GM12878 (cell line): ENCODE measurements at regions not wholly inside any gene's neighbourhood (a gene's known extent, or its start where the extent isn't known, plus 50 kb on each side); places are given as distances from the start of the nearest gene placed in this dataset.
A peak's percentile ranks its signal among the peaks of the same experiment; 100 is the strongest.

Experiments used
- BRCA1 ChIP-seq: IDR thresholded peaks from 2 replicates; pipeline ENCODE4 v1.6.1; 2011; ENCODE audit warnings: low read depth, low read length, improper control_type of control experiment
- CBX3 ChIP-seq: fragments of 200-600 bp; sonication (generic); IDR thresholded peaks from 2 replicates; pipeline ENCODE4 v1.6.1; 2016; ENCODE audit warnings: low read depth, borderline replicate concordance
- CHD2 ChIP-seq: IDR thresholded peaks from 2 replicates; pipeline ENCODE4 v1.6.1; 2011; ENCODE audit warnings: low read depth, low read length, improper control_type of control experiment, borderline replicate concordance
- CREM ChIP-seq: IDR thresholded peaks from 2 replicates; pipeline ENCODE4 v1.6.1; 2014; ENCODE audit warnings: antibody characterized with exemption, low read depth
- DPF2 ChIP-seq: fragments of 450-650 bp; IDR thresholded peaks from 2 replicates; pipeline ENCODE4 v1.6.1; 2017; ENCODE audit warnings: mild to moderate bottlenecking
- EED ChIP-seq: sonication (generic); IDR thresholded peaks from 2 replicates; pipeline ENCODE4 v1.6.1; 2016; ENCODE audit warnings: antibody characterized with exemption, low read depth
- EP300 ChIP-seq, 2 experiments: fragments of 150-350 bp in 1 of 2; IDR thresholded peaks; 2 replicates each; pipeline ENCODE4 v1.6.1; 2011 to 2012; ENCODE audit warnings: low read depth in 2 of 2, low read length in 2 of 2, borderline replicate concordance in 1 of 2, improper control_type of control experiment in 1 of 2, inconsistent platforms in 1 of 2; ENCODE audit not compliant: control insufficient read depth in 1 of 2
- ESRRA ChIP-seq: IDR thresholded peaks from 2 replicates; pipeline ENCODE4 v1.6.1; 2012; ENCODE audit warnings: mild to moderate bottlenecking, low read length, improper control_type of control experiment
- EZH2 ChIP-seq: IDR thresholded peaks from 2 replicates; pipeline ENCODE4 v1.6.1; 2012; ENCODE audit warnings: low read depth, mild to moderate bottlenecking, control low read depth, inconsistent platforms, low read length, borderline replicate concordance; ENCODE audit not compliant: control insufficient read depth
- KLF5 ChIP-seq: fragments of 450-650 bp; IDR thresholded peaks from 2 replicates; pipeline ENCODE4 v1.6.1; 2014; ENCODE audit warnings: mild to moderate bottlenecking; ENCODE audit not compliant: partially characterized antibody
- MEF2B ChIP-seq: fragments of 450-650 bp; IDR thresholded peaks from 2 replicates; pipeline ENCODE4 v1.6.1; 2018; ENCODE audit warnings: mild to moderate bottlenecking, moderate library complexity; ENCODE audit not compliant: partially characterized antibody, poor library complexity, severe bottlenecking
- MYC ChIP-seq: IDR thresholded peaks from 2 replicates; pipeline ENCODE4 v1.6.1; 2011; ENCODE audit warnings: mild to moderate bottlenecking, low read length, moderate library complexity, inconsistent platforms; ENCODE audit not compliant: insufficient read depth, insufficient replicate concordance, insufficient read length, severe bottlenecking
- NRF1 ChIP-seq: conservative IDR thresholded peaks from 2 replicates; pipeline ENCODE4 v1.6.1; 2011; ENCODE audit warnings: mild to moderate bottlenecking, low read depth, low read length, improper control_type of control experiment
- PAX8 ChIP-seq: fragments of 450-650 bp; IDR thresholded peaks from 2 replicates; pipeline ENCODE4 v1.6.1; 2017; ENCODE audit warnings: mild to moderate bottlenecking, moderate library complexity
- PML ChIP-seq: IDR thresholded peaks from 2 replicates; pipeline ENCODE4 v1.6.1; 2012; ENCODE audit warnings: low read length, inconsistent platforms
- POLR2AphosphoS5 ChIP-seq: IDR thresholded peaks from 2 replicates; pipeline ENCODE4 v1.6.1; 2011; ENCODE audit warnings: mild to moderate bottlenecking, low read length, inconsistent platforms
- RB1 ChIP-seq: fragments of 450-650 bp; formaldehyde crosslinking; IDR thresholded peaks from 2 replicates; pipeline ENCODE4 v1.6.1; 2017; ENCODE audit warnings: mild to moderate bottlenecking, borderline replicate concordance
- SMARCA5 ChIP-seq: fragments of 450-650 bp; IDR thresholded peaks from 2 replicates; pipeline ENCODE4 v1.6.1; 2017; ENCODE audit warnings: mild to moderate bottlenecking
- STAT1 ChIP-seq: fragments of 450-650 bp; conservative IDR thresholded peaks from 2 replicates; pipeline ENCODE4 v1.6.1; 2014; ENCODE audit warnings: antibody characterized with exemption, mild to moderate bottlenecking
- SUZ12 ChIP-seq: fragments of 200-600 bp; sonication (generic); IDR thresholded peaks from one replicate; pipeline ENCODE4 v1.6.1; 2018; ENCODE audit warnings: antibody characterized with exemption, mild to moderate bottlenecking; ENCODE audit not compliant: unreplicated experiment
- TBL1XR1 ChIP-seq: IDR thresholded peaks from 2 replicates; pipeline ENCODE4 v1.6.1; 2012; ENCODE audit warnings: low read depth, low read length, improper control_type of control experiment
- TCF12 ChIP-seq: IDR thresholded peaks from 2 replicates; pipeline ENCODE4 v1.6.1; 2011; ENCODE audit warnings: low read depth, mild to moderate bottlenecking, low read length
- YY1 ChIP-seq: IDR thresholded peaks from 2 replicates; pipeline ENCODE4 v1.6.1; 2011; ENCODE audit warnings: low read depth, mild to moderate bottlenecking, low read length
- ZNF274 ChIP-seq: IDR thresholded peaks from one replicate; pipeline ENCODE4 v1.8.0; 2011; ENCODE audit not compliant: insufficient read length, insufficient read depth
- ZZZ3 ChIP-seq: IDR thresholded peaks from 2 replicates; pipeline ENCODE4 v1.6.1; 2011; ENCODE audit warnings: low read depth; ENCODE audit not compliant: control insufficient read depth, insufficient read length
- TF ChIP-seq, protein P1 (sequence below): fragments of 450-650 bp; conservative IDR thresholded peaks from 2 replicates; pipeline ENCODE4 v1.6.1; 2017; ENCODE audit warnings: mild to moderate bottlenecking, moderate library complexity
- TF ChIP-seq, protein P2 (sequence below): IDR thresholded peaks from 2 replicates; pipeline ENCODE4 v1.6.1; 2011; ENCODE audit warnings: low read depth, mild to moderate bottlenecking, low read length, moderate library complexity, borderline replicate concordance; ENCODE audit errors: extremely low read depth
- TF ChIP-seq, protein P3 (sequence below): fragments of 450-650 bp; IDR thresholded peaks from 2 replicates; pipeline ENCODE4 v1.6.1; 2017; ENCODE audit warnings: antibody characterized with exemption, mild to moderate bottlenecking, moderate library complexity

DNA sequence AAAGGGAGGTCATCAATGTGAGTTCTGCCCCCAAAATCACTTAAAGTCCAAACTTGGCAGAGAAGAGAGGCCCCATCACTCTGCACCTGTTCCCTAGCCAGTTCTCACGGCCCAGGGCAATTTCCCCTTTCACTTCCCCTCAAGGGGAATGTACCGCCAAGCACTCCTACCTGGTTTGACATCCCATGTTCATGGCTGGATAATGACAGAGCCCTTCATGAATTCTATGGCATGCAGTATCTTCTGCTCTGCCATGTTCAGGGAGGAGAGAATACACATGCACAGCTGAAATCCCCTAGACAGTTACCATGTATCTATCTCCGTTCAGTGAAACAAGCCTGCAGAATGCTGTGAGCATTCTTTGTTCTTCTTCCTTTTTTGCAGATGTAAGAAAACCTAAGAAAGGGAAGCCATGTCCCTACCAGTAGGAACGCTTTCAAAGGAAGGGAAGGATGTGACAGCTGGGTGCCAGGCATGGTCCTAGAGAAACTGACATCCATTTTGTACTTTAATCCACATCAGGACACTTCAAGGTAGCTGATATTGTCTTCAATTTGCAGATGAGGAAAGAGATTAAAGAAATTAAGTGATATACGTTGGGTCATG is 79.8 kb upstream of the ARID1B start (continued):
- TF ChIP-seq EZH2 (no peak), EP300 (IDR thresholded peaks at IDR 0.05; ENCODE audit: borderline replicate concordance in 1 of 2, control insufficient read depth in 1 of 2, low read depth in 2 of 2, low read length in 2 of 2) (peak; percentile 2 to 33; a peak in 1 of 4 replicates), DPF2 (peak; percentile 86), BRCA1 (no peak), MYC (no peak), KLF5 (peak; percentile 24), PML (no peak), ZNF274 (no peak), STAT1 (no peak), SMARCA5 (no peak), YY1 (peak; percentile 52; the same call in 1 of the 2 replicates), MEF2B (peak; percentile 80), PAX8 (no peak), CHD2 (peak; percentile 35; the same call in 1 of the 2 replicates), POLR2AphosphoS5 (peak; percentile 69), SUZ12 (no peak), TCF12 (peak; percentile 97), ESRRA (no peak), TBL1XR1 (0 out of 2 replicates have a peak, but pooled peaks have one; percentile 54), RB1 (no peak), NRF1 (no peak), EED (peak; percentile 99), ZZZ3 (no peak), CBX3 (no peak), CREM (peak; percentile 75)
- TF ChIP-seq, protein P1, sequence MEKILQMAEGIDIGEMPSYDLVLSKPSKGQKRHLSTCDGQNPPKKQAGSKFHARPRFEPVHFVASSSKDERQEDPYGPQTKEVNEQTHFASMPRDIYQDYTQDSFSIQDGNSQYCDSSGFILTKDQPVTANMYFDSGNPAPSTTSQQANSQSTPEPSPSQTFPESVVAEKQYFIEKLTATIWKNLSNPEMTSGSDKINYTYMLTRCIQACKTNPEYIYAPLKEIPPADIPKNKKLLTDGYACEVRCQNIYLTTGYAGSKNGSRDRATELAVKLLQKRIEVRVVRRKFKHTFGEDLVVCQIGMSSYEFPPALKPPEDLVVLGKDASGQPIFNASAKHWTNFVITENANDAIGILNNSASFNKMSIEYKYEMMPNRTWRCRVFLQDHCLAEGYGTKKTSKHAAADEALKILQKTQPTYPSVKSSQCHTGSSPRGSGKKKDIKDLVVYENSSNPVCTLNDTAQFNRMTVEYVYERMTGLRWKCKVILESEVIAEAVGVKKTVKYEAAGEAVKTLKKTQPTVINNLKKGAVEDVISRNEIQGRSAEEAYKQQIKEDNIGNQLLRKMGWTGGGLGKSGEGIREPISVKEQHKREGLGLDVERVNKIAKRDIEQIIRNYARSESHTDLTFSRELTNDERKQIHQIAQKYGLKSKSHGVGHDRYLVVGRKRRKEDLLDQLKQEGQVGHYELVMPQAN = no peak
- TF ChIP-seq, protein P2, sequence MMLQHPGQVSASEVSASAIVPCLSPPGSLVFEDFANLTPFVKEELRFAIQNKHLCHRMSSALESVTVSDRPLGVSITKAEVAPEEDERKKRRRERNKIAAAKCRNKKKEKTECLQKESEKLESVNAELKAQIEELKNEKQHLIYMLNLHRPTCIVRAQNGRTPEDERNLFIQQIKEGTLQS = no peak
- TF ChIP-seq, protein P3, sequence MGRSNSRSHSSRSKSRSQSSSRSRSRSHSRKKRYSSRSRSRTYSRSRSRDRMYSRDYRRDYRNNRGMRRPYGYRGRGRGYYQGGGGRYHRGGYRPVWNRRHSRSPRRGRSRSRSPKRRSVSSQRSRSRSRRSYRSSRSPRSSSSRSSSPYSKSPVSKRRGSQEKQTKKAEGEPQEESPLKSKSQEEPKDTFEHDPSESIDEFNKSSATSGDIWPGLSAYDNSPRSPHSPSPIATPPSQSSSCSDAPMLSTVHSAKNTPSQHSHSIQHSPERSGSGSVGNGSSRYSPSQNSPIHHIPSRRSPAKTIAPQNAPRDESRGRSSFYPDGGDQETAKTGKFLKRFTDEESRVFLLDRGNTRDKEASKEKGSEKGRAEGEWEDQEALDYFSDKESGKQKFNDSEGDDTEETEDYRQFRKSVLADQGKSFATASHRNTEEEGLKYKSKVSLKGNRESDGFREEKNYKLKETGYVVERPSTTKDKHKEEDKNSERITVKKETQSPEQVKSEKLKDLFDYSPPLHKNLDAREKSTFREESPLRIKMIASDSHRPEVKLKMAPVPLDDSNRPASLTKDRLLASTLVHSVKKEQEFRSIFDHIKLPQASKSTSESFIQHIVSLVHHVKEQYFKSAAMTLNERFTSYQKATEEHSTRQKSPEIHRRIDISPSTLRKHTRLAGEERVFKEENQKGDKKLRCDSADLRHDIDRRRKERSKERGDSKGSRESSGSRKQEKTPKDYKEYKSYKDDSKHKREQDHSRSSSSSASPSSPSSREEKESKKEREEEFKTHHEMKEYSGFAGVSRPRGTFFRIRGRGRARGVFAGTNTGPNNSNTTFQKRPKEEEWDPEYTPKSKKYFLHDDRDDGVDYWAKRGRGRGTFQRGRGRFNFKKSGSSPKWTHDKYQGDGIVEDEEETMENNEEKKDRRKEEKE = no peak
